ENCODE measurements at regions not wholly inside any gene's neighbourhood (a gene's known extent, or its start where the extent isn't known, plus 50 kb on each side); places are given as distances from the start of the nearest gene placed in this dataset.

- TF ChIP-seq FOS (IDR thresholded peaks at IDR 0.05; ENCODE audit: borderline replicate concordance, insufficient read depth, low read length) (no peak), POLR2A (IDR thresholded peaks at IDR 0.05; ENCODE audit: low read depth, low read length) (no peak), EZH2 (IDR thresholded peaks at IDR 0.05; ENCODE audit: borderline replicate concordance, low read depth, low read length, severe bottlenecking) (no peak), POLR2AphosphoS5 (IDR thresholded peaks at IDR 0.05; ENCODE audit: insufficient read depth, low read depth, low read length) (no peak), MYC (IDR thresholded peaks at IDR 0.05; ENCODE audit: low read depth, low read length) (no peak), JUN (IDR thresholded peaks at IDR 0.05; ENCODE audit: borderline replicate concordance, insufficient read depth, insufficient read length, low read depth) (no peak), GATA2 (IDR thresholded peaks at IDR 0.05; ENCODE audit: insufficient read depth, insufficient read length, low read depth, low read length) (no peak)
- TF ChIP-seq, protein P1, sequence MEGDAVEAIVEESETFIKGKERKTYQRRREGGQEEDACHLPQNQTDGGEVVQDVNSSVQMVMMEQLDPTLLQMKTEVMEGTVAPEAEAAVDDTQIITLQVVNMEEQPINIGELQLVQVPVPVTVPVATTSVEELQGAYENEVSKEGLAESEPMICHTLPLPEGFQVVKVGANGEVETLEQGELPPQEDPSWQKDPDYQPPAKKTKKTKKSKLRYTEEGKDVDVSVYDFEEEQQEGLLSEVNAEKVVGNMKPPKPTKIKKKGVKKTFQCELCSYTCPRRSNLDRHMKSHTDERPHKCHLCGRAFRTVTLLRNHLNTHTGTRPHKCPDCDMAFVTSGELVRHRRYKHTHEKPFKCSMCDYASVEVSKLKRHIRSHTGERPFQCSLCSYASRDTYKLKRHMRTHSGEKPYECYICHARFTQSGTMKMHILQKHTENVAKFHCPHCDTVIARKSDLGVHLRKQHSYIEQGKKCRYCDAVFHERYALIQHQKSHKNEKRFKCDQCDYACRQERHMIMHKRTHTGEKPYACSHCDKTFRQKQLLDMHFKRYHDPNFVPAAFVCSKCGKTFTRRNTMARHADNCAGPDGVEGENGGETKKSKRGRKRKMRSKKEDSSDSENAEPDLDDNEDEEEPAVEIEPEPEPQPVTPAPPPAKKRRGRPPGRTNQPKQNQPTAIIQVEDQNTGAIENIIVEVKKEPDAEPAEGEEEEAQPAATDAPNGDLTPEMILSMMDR (IDR thresholded peaks at IDR 0.05; ENCODE audit: extremely low read depth in 1 of 2, insufficient read depth in 1 of 2, low read depth in 1 of 2, low read length in 2 of 2) = no peak
- TF ChIP-seq, protein P2, sequence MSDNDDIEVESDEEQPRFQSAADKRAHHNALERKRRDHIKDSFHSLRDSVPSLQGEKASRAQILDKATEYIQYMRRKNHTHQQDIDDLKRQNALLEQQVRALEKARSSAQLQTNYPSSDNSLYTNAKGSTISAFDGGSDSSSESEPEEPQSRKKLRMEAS (IDR thresholded peaks at IDR 0.05; ENCODE audit: insufficient read depth, insufficient read length) = no peak
Observed at GRCh38 chr20:16930656-16931055, 182.5 kb downstream of the OTOR start.
